Stimulated activated CD8-positive, alpha-beta memory T cell treated with anti-CD3 and anti-CD28 coated beads, Interleukin-7, amount 100 ng/mL, for 1 hour (primary cell): ENCODE measurements at regions not wholly inside any gene's neighbourhood (a gene's known extent, or its start where the extent isn't known, plus 50 kb on each side); places are given as distances from the start of the nearest gene placed in this dataset.

Experiments
- DNase-seq, 2 donors: peaks; one replicate each; pipeline ENCODE4 v3.0.0-alpha.2; 2020; ENCODE audit warnings: low read depth in 2 of 2

GRCh38 chr2:128552141-128552805 lies 233.6 kb upstream of the HS6ST1 start:
- DNase-seq = no peak

GRCh38 chr2:128552806-128553551 lies 234.3 kb upstream of the HS6ST1 start:
- no peak for DNase-seq

GRCh38 chr2:128554151-128554769 lies 235.6 kb upstream of the HS6ST1 start:
- no peak for DNase-seq

- no peak for DNase-seq
Measured at GRCh38 chr2:128555433-128555832, 236.8 kb upstream of the HS6ST1 start.

GRCh38 chr2:128556089-128556488 lies 237.4 kb upstream of the HS6ST1 start:
- no peak for DNase-seq

- no peak for DNase-seq
Measured at GRCh38 chr2:128556633-128557032, 238.0 kb upstream of the HS6ST1 start.

- DNase-seq = no peak
Measured at GRCh38 chr2:128557069-128557468, 238.4 kb upstream of the HS6ST1 start.

GRCh38 chr2:128557831-128558241 lies 239.2 kb upstream of the HS6ST1 start:
- DNase-seq = no peak

GRCh38 chr2:128558441-128558840 lies 239.8 kb upstream of the HS6ST1 start:
- DNase-seq = no peak

GRCh38 chr2:128558895-128559532 lies 240.3 kb upstream of the HS6ST1 start:
- no peak for DNase-seq

- DNase-seq = no peak
Measured at GRCh38 chr2:128559533-128560515, 241.2 kb upstream of the HS6ST1 start.

GRCh38 chr2:128560718-128561117 lies 242.1 kb upstream of the HS6ST1 start:
- DNase-seq = no peak

GRCh38 chr2:128562471-128563347 lies 244.0 kb upstream of the HS6ST1 start:
- no peak for DNase-seq

GRCh38 chr2:128563348-128563687 lies 244.7 kb upstream of the HS6ST1 start:
- DNase-seq = no peak

GRCh38 chr2:128564131-128564530 lies 245.5 kb upstream of the HS6ST1 start:
- no peak for DNase-seq

- no peak for DNase-seq
Measured at GRCh38 chr2:128564551-128564950, 245.9 kb upstream of the HS6ST1 start.

- no peak for DNase-seq
Measured at GRCh38 chr2:128565441-128565840, 246.8 kb upstream of the HS6ST1 start.

- DNase-seq = no peak
Measured at GRCh38 chr2:128566671-128567070, 248.0 kb upstream of the HS6ST1 start.

- DNase-seq = no peak
Measured at GRCh38 chr2:128568106-128568505, 249.4 kb upstream of the HS6ST1 start.

GRCh38 chr2:128573116-128573515 lies 254.4 kb upstream of the HS6ST1 start:
- no peak for DNase-seq
